ENCODE measurements at regions not wholly inside any gene's neighbourhood (a gene's known extent, or its start where the extent isn't known, plus 50 kb on each side); places are given as distances from the start of the nearest gene placed in this dataset.

DNA sequence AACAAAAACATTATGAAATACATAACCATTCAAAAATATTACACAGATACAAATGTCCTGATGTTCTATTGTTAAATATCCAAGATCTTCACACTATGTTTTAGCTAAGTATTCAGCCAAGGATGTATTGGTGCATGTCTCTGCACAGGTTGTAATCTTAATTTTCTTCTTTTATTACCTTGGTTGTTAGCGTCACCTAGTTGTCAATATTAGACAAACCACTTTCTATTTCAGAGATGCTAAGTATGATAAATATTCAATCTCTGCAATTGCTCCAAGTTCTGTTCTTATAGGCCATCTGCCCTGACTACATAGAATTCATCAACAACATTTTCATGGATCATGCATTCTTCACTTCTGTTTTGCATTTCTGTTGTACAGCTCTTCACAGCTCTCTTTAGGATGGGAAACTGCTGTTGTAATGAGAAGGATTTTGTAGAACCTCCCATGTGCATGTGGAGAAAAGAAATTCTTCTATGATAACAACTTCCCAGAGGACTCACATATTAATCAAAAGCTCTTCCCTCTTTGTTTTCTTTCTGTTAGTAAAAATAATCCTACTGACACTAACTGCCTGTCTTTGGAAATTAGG, 380.1 kb downstream of the NUF2 start:
- no peaks in the 10 kb centered on the region for H3K36me3 ChIP-seq (ENCODE audit: low read depth, missing control alignments)
- no peaks in the 10 kb centered on the region for H3K9me3 ChIP-seq
- no peaks in the 10 kb centered on the region for H3K4me1 ChIP-seq
- 96 to 97% methylated on average over 1 of the region's 1 CpG for WGBS, 2 donors
- TF ChIP-seq, protein P1, sequence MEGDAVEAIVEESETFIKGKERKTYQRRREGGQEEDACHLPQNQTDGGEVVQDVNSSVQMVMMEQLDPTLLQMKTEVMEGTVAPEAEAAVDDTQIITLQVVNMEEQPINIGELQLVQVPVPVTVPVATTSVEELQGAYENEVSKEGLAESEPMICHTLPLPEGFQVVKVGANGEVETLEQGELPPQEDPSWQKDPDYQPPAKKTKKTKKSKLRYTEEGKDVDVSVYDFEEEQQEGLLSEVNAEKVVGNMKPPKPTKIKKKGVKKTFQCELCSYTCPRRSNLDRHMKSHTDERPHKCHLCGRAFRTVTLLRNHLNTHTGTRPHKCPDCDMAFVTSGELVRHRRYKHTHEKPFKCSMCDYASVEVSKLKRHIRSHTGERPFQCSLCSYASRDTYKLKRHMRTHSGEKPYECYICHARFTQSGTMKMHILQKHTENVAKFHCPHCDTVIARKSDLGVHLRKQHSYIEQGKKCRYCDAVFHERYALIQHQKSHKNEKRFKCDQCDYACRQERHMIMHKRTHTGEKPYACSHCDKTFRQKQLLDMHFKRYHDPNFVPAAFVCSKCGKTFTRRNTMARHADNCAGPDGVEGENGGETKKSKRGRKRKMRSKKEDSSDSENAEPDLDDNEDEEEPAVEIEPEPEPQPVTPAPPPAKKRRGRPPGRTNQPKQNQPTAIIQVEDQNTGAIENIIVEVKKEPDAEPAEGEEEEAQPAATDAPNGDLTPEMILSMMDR (IDR thresholded peaks at IDR 0.05), result no peak
- no peak for TF ChIP-seq POLR2A (IDR thresholded peaks at IDR 0.05)
- no peaks in the 10 kb centered on the region for H3K27me3 ChIP-seq
- no peak for DNase-seq
- no peak overlapping the region for H3K27ac ChIP-seq
- H3K4me3 ChIP-seq, result no peak overlapping the region
- intact Hi-C loops (cut with DNase I; ENCODE audit: low total_unique reads), result no loop called here

DNA sequence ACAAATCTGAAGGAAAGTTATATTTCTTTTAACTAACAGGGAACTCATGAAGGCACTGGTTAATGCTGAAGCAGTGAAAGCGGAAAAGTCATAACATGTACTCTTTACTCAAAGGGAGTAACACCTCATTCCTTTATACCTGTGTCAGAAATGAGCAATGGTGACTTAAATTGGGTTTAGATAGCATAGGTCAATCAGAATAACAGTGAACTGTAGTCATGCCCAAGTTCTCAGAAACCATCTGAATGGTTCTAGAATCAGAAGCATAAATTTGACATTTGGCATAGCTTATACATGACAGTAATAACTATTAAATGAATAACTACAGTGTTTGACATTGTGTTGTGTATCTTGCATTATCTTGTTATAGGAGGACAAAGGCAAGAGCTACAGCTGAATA, 382.0 kb downstream of the NUF2 start:
- no peaks in the 10 kb centered on the region for H3K4me1 ChIP-seq
- H3K9me3 ChIP-seq, result no peaks in the 10 kb centered on the region
- 94 to 96% methylated on average over 1 of the region's 1 CpG for WGBS, 2 donors
- no peak overlapping the region for H3K4me3 ChIP-seq
- H3K27me3 ChIP-seq, result no peaks in the 10 kb centered on the region
- intact Hi-C loops (cut with DNase I; ENCODE audit: low total_unique reads), result no loop called here
- no peaks in the 10 kb centered on the region for H3K36me3 ChIP-seq (ENCODE audit: low read depth, missing control alignments)
- DNase-seq, result no peak
- no peak overlapping the region for H3K27ac ChIP-seq
- TF ChIP-seq, protein P1 (IDR thresholded peaks at IDR 0.05), result no peak
- TF ChIP-seq POLR2A (IDR thresholded peaks at IDR 0.05), result no peak

DNA sequence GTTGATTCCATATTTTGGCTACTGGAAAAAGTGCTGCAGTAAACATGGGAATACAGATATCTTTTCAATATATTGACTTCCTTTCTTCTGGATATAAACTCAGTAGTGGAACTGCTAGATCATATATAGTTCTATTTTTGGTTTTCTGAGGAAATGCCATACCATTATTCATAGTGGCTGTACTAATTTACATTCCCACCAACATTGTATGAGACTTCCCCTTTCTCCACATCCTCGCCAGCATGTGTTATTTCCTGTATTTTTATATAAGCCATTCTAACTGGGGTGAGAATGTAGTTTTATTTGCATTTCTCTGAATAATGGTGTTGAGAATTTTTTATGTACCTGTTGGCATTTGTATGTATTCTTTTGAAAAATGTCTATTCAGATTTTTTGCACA, 385.2 kb downstream of the NUF2 start:
- no peaks in the 10 kb centered on the region for H3K36me3 ChIP-seq (ENCODE audit: low read depth, missing control alignments)
- no peak for DNase-seq
- WGBS, 2 donors, result 80 to 89% methylated on average over 1 of the region's 1 CpG
- no peaks in the 10 kb centered on the region for H3K4me1 ChIP-seq
- H3K27me3 ChIP-seq, result no peaks in the 10 kb centered on the region
- no peak overlapping the region for H3K27ac ChIP-seq
- H3K9me3 ChIP-seq, result no peaks in the 10 kb centered on the region
- intact Hi-C loops (cut with DNase I; ENCODE audit: low total_unique reads), result no loop called here
- TF ChIP-seq POLR2A (IDR thresholded peaks at IDR 0.05), result no peak
- TF ChIP-seq, protein P1 (IDR thresholded peaks at IDR 0.05), result no peak
- no peak overlapping the region for H3K4me3 ChIP-seq

DNA sequence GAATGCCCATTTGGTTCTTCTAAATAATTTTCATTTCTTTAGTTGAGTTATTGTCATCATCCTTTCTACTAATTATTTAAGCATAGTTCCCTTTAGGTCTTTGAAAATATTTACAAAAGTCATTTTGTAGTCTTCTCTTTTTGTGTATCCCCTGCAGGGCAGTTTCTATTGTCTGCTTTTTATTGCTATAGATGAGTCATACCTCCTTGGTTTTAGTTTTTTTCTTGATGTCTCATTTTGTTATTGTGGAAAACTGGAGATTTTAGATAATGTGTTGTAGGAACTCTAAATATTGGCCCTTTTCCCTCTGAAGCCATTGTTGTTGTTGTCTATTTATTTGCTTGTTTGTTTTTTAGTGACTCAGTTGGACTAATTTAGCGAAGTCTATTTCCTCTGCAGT, 387.9 kb downstream of the NUF2 start:
- H3K36me3 ChIP-seq (ENCODE audit: low read depth, missing control alignments), result no peaks in the 10 kb centered on the region

DNA sequence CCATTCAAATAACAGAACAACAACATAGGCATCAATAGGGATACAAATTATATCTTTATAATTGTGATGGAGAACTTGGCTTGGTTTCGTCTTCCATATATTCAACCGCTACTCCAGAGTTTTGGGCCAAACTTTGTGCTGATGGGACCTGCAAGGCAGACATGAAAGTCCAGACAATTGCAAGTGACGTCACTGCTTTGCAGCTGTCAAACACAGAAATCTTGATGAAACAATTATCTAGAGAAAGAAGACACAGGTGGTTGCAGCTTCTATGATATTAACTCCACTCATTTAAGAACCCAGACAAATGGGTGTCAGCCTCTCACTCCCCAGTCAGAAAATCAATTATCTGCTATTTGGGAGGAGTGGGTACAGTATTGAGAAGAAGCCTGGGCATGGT, 390.6 kb downstream of the NUF2 start:
- Histone ChIP-seq H3K4me3 (no peak overlapping the region), H3K27me3 (no peaks in the 10 kb centered on the region), H3K9me3 (peaks cover 3% of the 10 kb centered on the region), H3K4me1 (no peaks in the 10 kb centered on the region), H3K27ac (no peak overlapping the region), H3K36me3 (ENCODE audit: low read depth, missing control alignments) (no peaks in the 10 kb centered on the region)
- intact Hi-C loops (cut with DNase I; ENCODE audit: low total_unique reads), result no loop called here
- WGBS, 2 donors, result 95 to 96% methylated on average over 3 of the region's 3 CpGs
- TF ChIP-seq, protein P1 (IDR thresholded peaks at IDR 0.05), result no peak
- no peak for TF ChIP-seq POLR2A (IDR thresholded peaks at IDR 0.05)
- DNase-seq, result no peak

More for the DNA sequence above, 387.9 kb downstream of the NUF2 start:
- intact Hi-C loops (cut with DNase I; ENCODE audit: low total_unique reads), result no loop called here
- H3K27ac ChIP-seq, result no peak overlapping the region
- H3K4me3 ChIP-seq, result no peak overlapping the region
- H3K27me3 ChIP-seq, result no peaks in the 10 kb centered on the region
- TF ChIP-seq, protein P1 (IDR thresholded peaks at IDR 0.05), result no peak
- TF ChIP-seq POLR2A (IDR thresholded peaks at IDR 0.05), result no peak
- H3K4me1 ChIP-seq, result no peaks in the 10 kb centered on the region
- no peak for DNase-seq
- peaks cover 3% of the 10 kb centered on the region for H3K9me3 ChIP-seq
- WGBS, 2 donors, result 94 to 100% methylated on average over 1 of the region's 1 CpG

Data from testis (tissue), 2 donors.